OCI-LY3 (cell line): ENCODE measurements at regions not wholly inside any gene's neighbourhood (a gene's known extent, or its start where the extent isn't known, plus 50 kb on each side); places are given as distances from the start of the nearest gene placed in this dataset.

Source experiments
- EZH2phosphoT487 ChIP-seq: fragments of 200-600 bp; shearing (Covaris generic); IDR thresholded peaks from 2 replicates; pipeline ENCODE4 v1.6.1; 2018; ENCODE audit warnings: antibody characterized with exemption, mixed run types, low read depth
- TF ChIP-seq, protein P1 (sequence below): fragments of 200-600, 300-600 bp; sonication (generic); IDR thresholded peaks from 2 replicates; pipeline ENCODE4 v1.5.1; 2014; ENCODE audit warnings: antibody characterized with exemption, low read length, low read depth

DNA sequence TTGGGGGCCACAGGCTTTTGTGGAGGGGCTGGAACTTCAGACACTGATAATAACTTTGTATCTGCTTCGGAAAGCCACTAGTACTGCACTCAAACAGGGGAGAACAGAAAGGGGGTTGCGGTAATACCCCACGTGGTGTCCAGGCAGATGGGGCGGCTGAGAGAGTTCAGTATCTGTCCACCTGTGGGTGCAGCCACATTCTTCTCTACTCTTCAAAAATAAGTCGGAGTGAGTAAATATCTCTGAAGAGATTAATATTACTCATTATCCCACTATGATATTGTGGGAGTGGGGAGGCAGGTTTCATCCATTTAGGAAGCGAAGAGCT is 102.1 kb upstream of the SSBP2 start:
- TF ChIP-seq, protein P1, sequence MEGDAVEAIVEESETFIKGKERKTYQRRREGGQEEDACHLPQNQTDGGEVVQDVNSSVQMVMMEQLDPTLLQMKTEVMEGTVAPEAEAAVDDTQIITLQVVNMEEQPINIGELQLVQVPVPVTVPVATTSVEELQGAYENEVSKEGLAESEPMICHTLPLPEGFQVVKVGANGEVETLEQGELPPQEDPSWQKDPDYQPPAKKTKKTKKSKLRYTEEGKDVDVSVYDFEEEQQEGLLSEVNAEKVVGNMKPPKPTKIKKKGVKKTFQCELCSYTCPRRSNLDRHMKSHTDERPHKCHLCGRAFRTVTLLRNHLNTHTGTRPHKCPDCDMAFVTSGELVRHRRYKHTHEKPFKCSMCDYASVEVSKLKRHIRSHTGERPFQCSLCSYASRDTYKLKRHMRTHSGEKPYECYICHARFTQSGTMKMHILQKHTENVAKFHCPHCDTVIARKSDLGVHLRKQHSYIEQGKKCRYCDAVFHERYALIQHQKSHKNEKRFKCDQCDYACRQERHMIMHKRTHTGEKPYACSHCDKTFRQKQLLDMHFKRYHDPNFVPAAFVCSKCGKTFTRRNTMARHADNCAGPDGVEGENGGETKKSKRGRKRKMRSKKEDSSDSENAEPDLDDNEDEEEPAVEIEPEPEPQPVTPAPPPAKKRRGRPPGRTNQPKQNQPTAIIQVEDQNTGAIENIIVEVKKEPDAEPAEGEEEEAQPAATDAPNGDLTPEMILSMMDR, result no peak
- TF ChIP-seq EZH2phosphoT487, result no peak
